ENCODE measurements at regions not wholly inside any gene's neighbourhood (a gene's known extent, or its start where the extent isn't known, plus 50 kb on each side); places are given as distances from the start of the nearest gene placed in this dataset.

DNA sequence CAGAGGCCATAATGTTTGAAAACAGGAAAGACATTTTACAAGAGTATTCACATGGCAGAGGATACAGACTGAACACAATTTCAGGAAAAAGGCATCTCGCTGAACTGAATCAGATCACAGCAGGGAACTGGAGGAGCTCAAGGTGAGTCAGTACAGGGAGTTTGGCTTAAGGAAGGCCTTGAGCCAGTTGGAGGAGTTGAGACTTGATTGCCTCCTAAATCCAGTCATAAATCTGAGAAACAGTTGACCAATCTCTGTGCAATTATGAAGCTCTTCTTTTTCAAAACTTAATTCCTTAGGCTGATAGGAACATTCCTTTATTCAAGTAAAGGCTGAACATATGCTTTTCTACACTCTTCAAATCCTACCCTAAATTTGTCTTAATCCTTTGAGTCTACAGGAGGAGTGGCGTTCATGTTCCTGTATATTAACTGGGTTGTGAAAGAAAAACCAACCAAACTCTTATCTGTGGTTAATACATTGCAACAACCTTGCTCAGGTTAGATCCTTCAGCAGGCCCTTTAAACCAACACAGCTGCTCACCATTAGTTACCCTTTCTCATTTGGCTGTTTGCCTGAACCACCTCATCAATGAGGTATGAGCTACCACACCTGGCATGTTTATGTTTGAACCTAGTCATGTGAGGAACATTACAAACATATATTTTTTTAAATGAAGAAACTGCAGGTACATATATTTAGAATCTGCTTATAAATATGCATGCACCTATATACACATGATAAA lies 404.1 kb upstream of the ATP11B start:
- peak; percentile 9 for DNase-seq (ENCODE audit: low read depth)
- H3K4me3 ChIP-seq (ENCODE audit: low read depth, low read length), result no peak overlapping the region
- TF ChIP-seq, protein P1, sequence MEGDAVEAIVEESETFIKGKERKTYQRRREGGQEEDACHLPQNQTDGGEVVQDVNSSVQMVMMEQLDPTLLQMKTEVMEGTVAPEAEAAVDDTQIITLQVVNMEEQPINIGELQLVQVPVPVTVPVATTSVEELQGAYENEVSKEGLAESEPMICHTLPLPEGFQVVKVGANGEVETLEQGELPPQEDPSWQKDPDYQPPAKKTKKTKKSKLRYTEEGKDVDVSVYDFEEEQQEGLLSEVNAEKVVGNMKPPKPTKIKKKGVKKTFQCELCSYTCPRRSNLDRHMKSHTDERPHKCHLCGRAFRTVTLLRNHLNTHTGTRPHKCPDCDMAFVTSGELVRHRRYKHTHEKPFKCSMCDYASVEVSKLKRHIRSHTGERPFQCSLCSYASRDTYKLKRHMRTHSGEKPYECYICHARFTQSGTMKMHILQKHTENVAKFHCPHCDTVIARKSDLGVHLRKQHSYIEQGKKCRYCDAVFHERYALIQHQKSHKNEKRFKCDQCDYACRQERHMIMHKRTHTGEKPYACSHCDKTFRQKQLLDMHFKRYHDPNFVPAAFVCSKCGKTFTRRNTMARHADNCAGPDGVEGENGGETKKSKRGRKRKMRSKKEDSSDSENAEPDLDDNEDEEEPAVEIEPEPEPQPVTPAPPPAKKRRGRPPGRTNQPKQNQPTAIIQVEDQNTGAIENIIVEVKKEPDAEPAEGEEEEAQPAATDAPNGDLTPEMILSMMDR (conservative IDR thresholded peaks at IDR 0.05; ENCODE audit: low read depth, low read length), result no peak

DNA sequence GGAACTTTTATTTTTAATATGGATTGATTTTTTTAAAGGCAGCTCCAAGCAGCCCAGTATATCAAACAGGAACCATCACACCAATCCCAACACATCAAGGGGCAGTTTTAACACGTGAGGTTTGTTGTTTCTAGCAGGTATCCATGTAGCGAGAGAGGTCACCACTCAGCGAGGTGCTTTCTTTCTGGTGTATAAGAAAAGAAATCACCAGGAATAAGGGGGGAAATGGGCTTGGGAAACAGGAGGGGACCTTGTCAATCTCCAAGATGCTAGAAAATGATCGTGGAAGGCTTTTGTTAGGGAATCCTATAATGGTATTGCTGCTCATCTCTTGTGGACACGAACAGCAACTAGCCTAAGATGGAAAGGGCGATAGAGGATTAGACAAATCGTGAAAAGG lies 402.9 kb upstream of the ATP11B start:
- H3K4me3 ChIP-seq (ENCODE audit: low read depth, low read length), result no peak overlapping the region
- TF ChIP-seq, protein P1 (conservative IDR thresholded peaks at IDR 0.05; ENCODE audit: low read depth, low read length), result no peak
- DNase-seq (ENCODE audit: low read depth), result no peak

DNA sequence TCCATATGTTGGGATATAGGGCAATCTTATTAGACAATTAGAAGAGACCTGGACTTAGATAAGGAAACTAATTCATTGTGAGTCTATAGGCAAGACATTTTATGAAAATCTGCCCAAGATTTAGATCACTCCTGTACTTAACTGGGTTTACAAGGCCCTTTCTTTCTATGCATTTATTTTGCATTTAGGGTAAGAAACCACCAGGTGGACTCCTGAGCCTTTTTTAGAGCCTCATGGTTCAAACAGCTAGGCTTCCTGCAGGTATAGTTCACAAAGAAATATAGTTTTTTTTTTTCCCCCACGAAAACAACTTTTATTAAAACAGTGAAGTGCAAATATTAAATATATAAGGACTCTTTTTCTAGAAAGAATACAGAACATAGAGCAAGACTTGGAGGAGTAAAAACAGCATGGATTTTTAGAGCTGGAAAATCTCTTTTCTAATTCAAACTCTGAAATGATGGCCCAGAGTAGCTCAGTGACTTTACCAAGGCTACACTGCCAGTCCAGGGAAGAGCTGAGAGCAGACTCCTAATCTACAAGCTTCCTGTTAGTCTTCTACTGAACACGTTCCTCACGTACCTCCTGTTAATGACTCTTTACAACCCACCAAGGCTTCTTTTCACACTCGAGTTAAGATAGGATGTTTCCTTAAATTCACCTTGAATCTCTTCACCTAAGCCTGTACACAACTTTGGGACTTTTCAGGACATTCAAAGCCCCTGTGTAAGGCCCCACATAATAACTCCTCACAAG lies 400.9 kb upstream of the ATP11B start:
- TF ChIP-seq, protein P1 (conservative IDR thresholded peaks at IDR 0.05; ENCODE audit: low read depth, low read length), result peak; percentile 23
- no peak for DNase-seq (ENCODE audit: low read depth)
- no peak overlapping the region for H3K4me3 ChIP-seq (ENCODE audit: low read depth, low read length)

DNA sequence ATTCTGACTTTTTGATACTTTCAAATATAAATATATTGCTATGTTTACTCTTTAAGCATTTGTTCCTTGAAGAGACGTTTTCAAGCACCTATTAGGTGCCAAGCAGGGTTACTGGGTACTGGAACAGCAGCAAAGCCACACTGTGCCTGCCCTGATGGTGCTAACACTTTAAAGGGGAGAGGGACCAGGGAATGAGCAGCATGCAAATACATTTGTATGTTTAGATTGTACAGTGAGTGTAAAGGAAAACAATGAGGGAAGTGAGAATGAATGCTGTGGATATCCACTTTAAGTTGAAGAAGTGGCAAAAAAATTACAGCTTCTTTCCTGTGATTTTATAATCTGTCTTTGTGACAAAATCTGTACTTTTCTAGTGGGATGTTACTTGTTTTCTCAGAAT lies 400.2 kb upstream of the ATP11B start:
- TF ChIP-seq, protein P1 (conservative IDR thresholded peaks at IDR 0.05; ENCODE audit: low read depth, low read length), result no peak
- DNase-seq (ENCODE audit: low read depth), result no peak
- no peak overlapping the region for H3K4me3 ChIP-seq (ENCODE audit: low read depth, low read length)

DNA sequence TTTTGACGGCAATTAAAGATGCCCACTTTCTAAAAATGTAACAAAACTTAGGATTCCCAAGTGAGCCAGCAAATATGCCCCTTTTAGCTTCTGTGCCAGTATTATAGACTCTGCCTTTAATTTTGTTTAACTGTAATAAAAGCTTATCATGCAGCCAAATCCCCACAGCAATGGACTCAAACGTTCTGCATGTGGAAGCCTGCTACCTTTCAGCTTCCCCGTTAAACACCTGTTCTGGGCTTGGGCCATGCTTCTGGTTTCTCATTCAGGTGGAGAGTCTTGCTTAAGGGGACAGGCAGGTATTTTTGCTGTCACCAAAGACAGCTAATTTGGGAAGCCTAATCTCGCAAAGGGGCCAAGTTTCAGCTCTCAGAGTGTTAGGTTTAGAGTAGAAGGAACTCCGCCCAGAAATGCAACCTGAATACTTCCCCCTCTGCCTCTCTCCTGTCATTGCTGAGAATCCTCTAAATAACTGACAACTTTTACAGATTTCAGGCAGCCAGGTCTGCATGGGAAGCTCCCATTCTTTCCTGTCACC lies 399.4 kb upstream of the ATP11B start:
- no peak for DNase-seq (ENCODE audit: low read depth)
- no peak overlapping the region for H3K4me3 ChIP-seq (ENCODE audit: low read depth, low read length)
- TF ChIP-seq, protein P1 (conservative IDR thresholded peaks at IDR 0.05; ENCODE audit: low read depth, low read length), result no peak

- H3K4me3 ChIP-seq (ENCODE audit: low read depth, low read length), result no peak overlapping the region
- DNase-seq (ENCODE audit: low read depth), result peak; percentile 4
- TF ChIP-seq, protein P1 (conservative IDR thresholded peaks at IDR 0.05; ENCODE audit: low read depth, low read length), result no peak
Observed at GRCh38 chr3:182397164-182397563, 396.1 kb upstream of the ATP11B start.
